ENCODE measurements at regions not wholly inside any gene's neighbourhood (a gene's known extent, or its start where the extent isn't known, plus 50 kb on each side); places are given as distances from the start of the nearest gene placed in this dataset.

GRCh38 chr18:26700728-26701127 lies 152.4 kb upstream of the KCTD1 start:
- ChIA-PET POLR2A (no interaction called here), CTCF (ENCODE audit: low intra/inter-chr PET ratio, low total read pairs) (no interaction called here)
- H2AFZ ChIP-seq (ENCODE audit: low read length) = no peak overlapping the region
- no peaks in the 10 kb centered on the region; a peak in 1 of 5 replicates for H3K27me3 ChIP-seq (ENCODE audit: control insufficient read depth in 1 of 2, insufficient read depth in 2 of 2, low read length in 2 of 2)
- intact Hi-C loops (cut with micrococcal nuclease; ENCODE audit: unreplicated experiment) = no loop called here
- TF ChIP-seq MIER3 (CRISPR knock-in tag; IDR thresholded peaks at IDR 0.05; ENCODE audit: borderline replicate concordance) (no peak), JDP2 (CRISPR knock-in tag; IDR thresholded peaks at IDR 0.05; ENCODE audit: borderline replicate concordance) (no peak)
- H3K4me1 ChIP-seq (ENCODE audit: insufficient read depth, low read length) = no peaks in the 10 kb centered on the region
- H3K36me3 ChIP-seq (replicated peaks in 1 of 2; ENCODE audit: control insufficient read depth in 1 of 2, insufficient read depth in 2 of 2, low read length in 2 of 2) = no peaks in the 10 kb centered on the region
- no peak overlapping the region for H3K4me2 ChIP-seq (ENCODE audit: low read depth, low read length)
- no peaks in the 10 kb centered on the region for H3K9me3 ChIP-seq (ENCODE audit: low read length)
- FAIRE-seq (no peak), ATAC-seq (no peak), DNase-seq (ENCODE audit: low spot score) (no peak)
- no peak overlapping the region for H3K4me3 ChIP-seq (replicated peaks in 1 of 3; ENCODE audit: insufficient read depth in 1 of 3, low read depth in 2 of 3, low read length in 3 of 3)
- H4K20me1 ChIP-seq (ENCODE audit: insufficient read depth, low read length) = no peaks in the 10 kb centered on the region
- in situ Hi-C loops (cut with HindIII; ENCODE audit: extremely low pct_ligation_motif_present, low pct_unique_long_range_greater_than_20kb) = no loop called here
- no TSS peak for BruUV-seq (replicated peaks)
- H3K79me2 ChIP-seq (ENCODE audit: insufficient read depth, low read length) = no peaks in the 10 kb centered on the region
- H3K27ac ChIP-seq (ENCODE audit: extremely low read length, insufficient read depth, low read length) = no peak overlapping the region
- H3K9ac ChIP-seq (ENCODE audit: insufficient read depth, low read depth, low read length) = no peak overlapping the region
- 0% methylated on average over 2 of the region's 2 CpGs for WGBS (ENCODE audit: low lambda C conversion rate)

DNA sequence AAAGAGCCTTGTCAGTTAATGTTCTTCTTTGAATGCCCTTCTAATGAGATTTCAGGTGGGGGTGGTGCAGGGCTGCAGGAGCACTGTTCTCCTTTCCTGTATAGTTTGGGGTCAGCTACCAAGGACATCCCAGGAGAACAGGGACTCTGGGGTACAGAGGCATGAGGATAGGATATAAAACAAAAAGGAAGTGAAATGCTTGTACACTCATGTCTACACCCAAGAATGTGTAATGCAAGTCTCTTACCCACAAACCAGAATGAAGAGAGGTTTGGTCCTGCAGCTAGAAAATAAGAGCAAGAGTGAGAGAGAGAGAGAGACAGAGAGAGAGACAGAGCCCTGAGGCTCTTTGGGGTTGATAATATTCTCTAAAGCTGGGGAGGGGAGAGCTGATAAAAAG lies 151.8 kb upstream of the KCTD1 start:
- Histone ChIP-seq H3K9ac (ENCODE audit: insufficient read depth, low read depth, low read length) (no peak overlapping the region), H3K27me3 (ENCODE audit: control insufficient read depth in 1 of 2, insufficient read depth in 2 of 2, low read length in 2 of 2) (no peaks in the 10 kb centered on the region; a peak in 1 of 5 replicates), H3K4me2 (ENCODE audit: low read depth, low read length) (no peak overlapping the region), H4K20me1 (ENCODE audit: insufficient read depth, low read length) (no peaks in the 10 kb centered on the region), H3K79me2 (ENCODE audit: insufficient read depth, low read length) (no peaks in the 10 kb centered on the region), H3K9me3 (ENCODE audit: low read length) (no peaks in the 10 kb centered on the region), H3K36me3 (replicated peaks in 1 of 2; ENCODE audit: control insufficient read depth in 1 of 2, insufficient read depth in 2 of 2, low read length in 2 of 2) (no peaks in the 10 kb centered on the region), H2AFZ (ENCODE audit: low read length) (no peak overlapping the region), H3K4me1 (ENCODE audit: insufficient read depth, low read length) (no peaks in the 10 kb centered on the region), H3K4me3 (replicated peaks in 1 of 3; ENCODE audit: insufficient read depth in 1 of 3, low read depth in 2 of 3, low read length in 3 of 3) (no peak overlapping the region), H3K27ac (ENCODE audit: extremely low read length, insufficient read depth, low read length) (no peak overlapping the region)
- intact Hi-C loops (cut with micrococcal nuclease; ENCODE audit: unreplicated experiment) = no loop called here
- in situ Hi-C loops (cut with HindIII; ENCODE audit: extremely low pct_ligation_motif_present, low pct_unique_long_range_greater_than_20kb) = no loop called here
- ChIA-PET POLR2A (no interaction called here), CTCF (ENCODE audit: low intra/inter-chr PET ratio, low total read pairs) (no interaction called here)
- no TSS peak for BruUV-seq (replicated peaks)
- no peak for ATAC-seq
- DNase-seq (ENCODE audit: low spot score) = no peak
- no peak for FAIRE-seq
- TF ChIP-seq ZNF878 (CRISPR knock-in tag; IDR thresholded peaks at IDR 0.05) (no peak), HES4 (CRISPR knock-in tag; IDR thresholded peaks at IDR 0.05; ENCODE audit: borderline replicate concordance) (no peak), YEATS2 (CRISPR knock-in tag; IDR thresholded peaks at IDR 0.05; ENCODE audit: borderline replicate concordance) (no peak), ZNF775 (CRISPR knock-in tag; IDR thresholded peaks at IDR 0.05; ENCODE audit: borderline replicate concordance) (no peak), ZNF747 (CRISPR knock-in tag; IDR thresholded peaks at IDR 0.05; ENCODE audit: borderline replicate concordance) (no peak), ZSCAN29 (CRISPR knock-in tag; conservative IDR thresholded peaks at IDR 0.05) (no peak), ZNF703 (CRISPR knock-in tag; IDR thresholded peaks at IDR 0.05; ENCODE audit: borderline replicate concordance) (no peak), ZNF501 (CRISPR knock-in tag; IDR thresholded peaks at IDR 0.05) (no peak), ZNF350 (CRISPR knock-in tag; IDR thresholded peaks at IDR 0.05; ENCODE audit: borderline replicate concordance, low read depth) (no peak), STAG1 (CRISPR knock-in tag; IDR thresholded peaks at IDR 0.05) (no peak), ZNF326 (CRISPR knock-in tag; IDR thresholded peaks at IDR 0.05; ENCODE audit: borderline replicate concordance) (no peak), ZNF709 (CRISPR knock-in tag; IDR thresholded peaks at IDR 0.05) (no peak), ZNF451 (CRISPR knock-in tag; IDR thresholded peaks at IDR 0.05) (no peak)
- TF ChIP-seq, protein P1, sequence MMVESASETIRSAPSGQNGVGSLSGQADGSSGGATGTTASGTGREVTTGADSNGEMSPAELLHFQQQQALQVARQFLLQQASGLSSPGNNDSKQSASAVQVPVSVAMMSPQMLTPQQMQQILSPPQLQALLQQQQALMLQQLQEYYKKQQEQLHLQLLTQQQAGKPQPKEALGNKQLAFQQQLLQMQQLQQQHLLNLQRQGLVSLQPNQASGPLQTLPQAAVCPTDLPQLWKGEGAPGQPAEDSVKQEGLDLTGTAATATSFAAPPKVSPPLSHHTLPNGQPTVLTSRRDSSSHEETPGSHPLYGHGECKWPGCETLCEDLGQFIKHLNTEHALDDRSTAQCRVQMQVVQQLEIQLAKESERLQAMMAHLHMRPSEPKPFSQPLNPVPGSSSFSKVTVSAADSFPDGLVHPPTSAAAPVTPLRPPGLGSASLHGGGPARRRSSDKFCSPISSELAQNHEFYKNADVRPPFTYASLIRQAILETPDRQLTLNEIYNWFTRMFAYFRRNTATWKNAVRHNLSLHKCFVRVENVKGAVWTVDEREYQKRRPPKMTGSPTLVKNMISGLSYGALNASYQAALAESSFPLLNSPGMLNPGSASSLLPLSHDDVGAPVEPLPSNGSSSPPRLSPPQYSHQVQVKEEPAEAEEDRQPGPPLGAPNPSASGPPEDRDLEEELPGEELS (CRISPR knock-in tag; IDR thresholded peaks at IDR 0.05) = no peak
- TF ChIP-seq, protein P2, sequence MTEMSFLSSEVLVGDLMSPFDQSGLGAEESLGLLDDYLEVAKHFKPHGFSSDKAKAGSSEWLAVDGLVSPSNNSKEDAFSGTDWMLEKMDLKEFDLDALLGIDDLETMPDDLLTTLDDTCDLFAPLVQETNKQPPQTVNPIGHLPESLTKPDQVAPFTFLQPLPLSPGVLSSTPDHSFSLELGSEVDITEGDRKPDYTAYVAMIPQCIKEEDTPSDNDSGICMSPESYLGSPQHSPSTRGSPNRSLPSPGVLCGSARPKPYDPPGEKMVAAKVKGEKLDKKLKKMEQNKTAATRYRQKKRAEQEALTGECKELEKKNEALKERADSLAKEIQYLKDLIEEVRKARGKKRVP (CRISPR knock-in tag; IDR thresholded peaks at IDR 0.05) = no peak
- TF ChIP-seq, protein P3, sequence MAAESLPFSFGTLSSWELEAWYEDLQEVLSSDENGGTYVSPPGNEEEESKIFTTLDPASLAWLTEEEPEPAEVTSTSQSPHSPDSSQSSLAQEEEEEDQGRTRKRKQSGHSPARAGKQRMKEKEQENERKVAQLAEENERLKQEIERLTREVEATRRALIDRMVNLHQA (CRISPR knock-in tag; IDR thresholded peaks at IDR 0.05) = no peak
